Medulla oblongata (tissue), 1 donor: ENCODE measurements at regions not wholly inside any gene's neighbourhood (a gene's known extent, or its start where the extent isn't known, plus 50 kb on each side); places are given as distances from the start of the nearest gene placed in this dataset.

Source experiments
- DNase-seq: peaks from one replicate; pipeline ENCODE4 v3.0.0-alpha.2; 2015; ENCODE audit errors: extremely low spot score

- DNase-seq, result no peak
These were observed 202.5 kb upstream of the CADM1 start for GRCh38 chr11:115706626-115707135.

GRCh38 chr11:115705200-115705599 lies 201.0 kb upstream of the CADM1 start:
- no peak for DNase-seq

GRCh38 chr11:115700981-115701875 lies 197.0 kb upstream of the CADM1 start:
- no peak for DNase-seq

DNA sequence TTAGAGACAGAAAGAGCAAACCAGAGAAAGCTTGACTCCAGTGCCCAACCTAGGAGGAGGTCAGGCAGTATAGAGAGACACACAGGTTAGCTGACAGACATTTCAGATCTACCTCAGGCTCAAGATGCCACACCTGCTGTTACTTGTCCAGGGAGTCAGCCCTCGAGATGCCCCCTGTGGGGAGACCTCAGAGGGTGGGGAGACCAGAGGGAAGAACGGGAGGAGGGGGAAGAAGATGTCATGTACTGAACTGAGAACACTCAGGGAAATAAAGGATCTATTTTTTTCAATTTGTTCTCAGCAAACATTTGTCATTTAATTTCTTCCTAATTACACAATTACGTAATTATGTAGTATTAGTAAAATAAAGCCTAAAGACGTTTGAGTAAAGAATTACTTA lies 196.3 kb upstream of the CADM1 start:
- DNase-seq, result no peak

GRCh38 chr11:115699733-115700132 lies 195.5 kb upstream of the CADM1 start:
- DNase-seq, result peak; percentile 55

DNA sequence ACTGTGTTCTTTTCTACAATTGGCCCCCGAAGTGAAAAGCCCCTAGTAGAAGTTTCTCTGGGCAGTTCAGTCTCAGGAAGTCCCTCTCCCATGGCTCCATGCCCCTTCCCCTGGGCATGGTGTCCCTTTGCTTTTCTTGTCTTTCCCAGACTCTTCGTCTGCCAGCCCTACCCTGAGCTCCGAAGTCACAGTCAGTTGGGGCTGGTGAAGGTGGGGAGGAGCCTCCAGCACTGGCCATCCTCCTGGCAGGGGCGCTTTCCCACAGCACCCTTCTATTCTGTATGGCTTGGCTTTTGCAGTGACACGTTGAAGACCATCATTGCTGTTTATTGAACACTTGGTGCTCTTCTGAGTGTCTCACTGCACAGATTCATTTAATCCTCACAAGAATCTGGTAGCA lies 195.1 kb upstream of the CADM1 start:
- no peak for DNase-seq

DNA sequence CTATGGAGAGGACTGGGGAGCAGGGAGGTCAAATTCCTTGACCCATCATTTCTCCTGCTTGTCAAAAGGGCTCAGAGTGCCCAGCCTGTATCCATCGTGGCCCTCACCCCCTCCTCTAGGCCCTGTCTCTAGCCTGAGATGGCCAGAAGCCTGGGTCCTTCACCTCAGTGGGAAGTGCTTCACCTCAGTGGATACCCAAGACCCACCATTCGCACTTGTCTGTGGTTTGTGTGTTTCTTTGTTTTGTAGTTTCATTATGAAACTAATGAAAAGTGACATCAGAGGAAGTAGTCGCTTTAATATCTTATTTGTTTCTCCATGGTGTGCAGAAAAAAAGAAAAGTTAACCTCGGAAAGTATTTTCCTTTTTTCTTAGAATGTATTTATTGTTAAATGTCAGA lies 194.0 kb upstream of the CADM1 start:
- no peak for DNase-seq

DNA sequence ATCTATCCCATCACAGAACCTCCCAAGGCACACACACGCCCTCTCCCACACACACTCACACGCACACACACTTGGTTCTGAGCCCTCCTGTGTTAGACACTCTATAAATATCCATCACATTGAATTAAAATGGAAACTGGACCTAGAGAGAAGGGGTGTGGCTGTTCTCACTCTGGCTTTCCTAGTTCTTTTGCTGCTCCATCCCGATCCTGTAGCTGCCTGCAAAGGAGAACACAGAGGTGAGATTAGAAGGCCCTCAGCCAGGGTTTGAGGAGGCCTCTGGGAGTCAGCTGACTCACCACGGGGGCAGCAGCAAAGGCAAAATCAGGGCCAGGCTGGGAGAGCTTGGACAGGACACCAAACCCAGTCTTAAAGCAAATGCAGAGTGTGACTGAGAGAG lies 192.3 kb upstream of the CADM1 start:
- no peak for DNase-seq

DNA sequence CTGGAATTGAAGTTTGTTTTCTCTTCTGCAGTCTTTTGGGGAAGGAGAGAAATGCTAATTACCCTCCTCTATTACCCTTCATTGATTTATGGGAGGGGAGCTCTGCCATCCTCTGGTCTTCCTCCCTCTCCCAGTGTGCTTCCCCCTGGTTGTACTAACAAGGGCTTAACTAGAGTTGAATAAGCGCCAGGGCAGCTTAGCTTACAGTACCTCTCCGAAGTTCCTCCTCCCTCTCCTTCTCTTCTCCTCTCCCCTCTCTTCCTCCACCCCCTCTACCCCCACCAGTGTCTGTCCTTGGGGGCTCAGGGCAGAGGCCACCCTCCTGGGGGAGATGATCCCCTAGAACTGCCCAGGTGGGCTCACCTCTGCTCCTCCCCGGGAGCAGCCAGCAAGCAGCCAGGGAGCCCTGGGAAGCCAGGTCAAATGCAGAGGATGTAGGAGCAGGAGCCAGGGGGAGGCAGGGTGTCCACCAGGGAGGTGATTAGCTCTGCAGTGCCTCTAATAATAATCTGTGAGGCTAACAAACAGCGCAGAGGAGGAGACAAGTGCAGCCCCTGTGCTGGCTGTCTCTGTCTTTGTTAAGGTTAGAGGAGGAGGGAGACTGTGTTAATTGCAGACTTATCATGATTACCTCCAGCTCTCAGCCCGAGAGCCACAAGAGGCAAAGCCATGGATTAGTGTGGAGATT lies 191.6 kb upstream of the CADM1 start:
- no peak for DNase-seq

- DNase-seq, result no peak
These were observed 188.8 kb upstream of the CADM1 start for GRCh38 chr11:115693002-115693401.

DNA sequence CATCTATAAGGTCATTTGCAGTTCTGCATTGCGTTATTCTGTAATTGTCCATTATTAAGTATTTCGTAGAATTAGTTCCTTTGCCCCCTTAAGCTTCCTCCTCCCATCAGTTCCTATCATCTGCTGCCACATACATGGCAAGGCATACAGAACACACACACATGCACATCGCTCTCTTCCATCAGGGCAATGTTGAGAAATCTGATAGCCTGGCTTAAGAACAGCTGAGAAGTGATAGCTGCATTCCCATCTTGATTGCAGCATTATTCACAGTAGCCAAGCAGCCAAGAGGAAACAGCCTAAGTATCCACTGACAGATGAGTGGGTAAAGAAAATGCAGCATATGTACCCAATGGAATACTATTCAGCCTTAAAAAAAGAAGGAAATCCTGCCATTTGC lies 186.8 kb upstream of the CADM1 start:
- no peak for DNase-seq

DNA sequence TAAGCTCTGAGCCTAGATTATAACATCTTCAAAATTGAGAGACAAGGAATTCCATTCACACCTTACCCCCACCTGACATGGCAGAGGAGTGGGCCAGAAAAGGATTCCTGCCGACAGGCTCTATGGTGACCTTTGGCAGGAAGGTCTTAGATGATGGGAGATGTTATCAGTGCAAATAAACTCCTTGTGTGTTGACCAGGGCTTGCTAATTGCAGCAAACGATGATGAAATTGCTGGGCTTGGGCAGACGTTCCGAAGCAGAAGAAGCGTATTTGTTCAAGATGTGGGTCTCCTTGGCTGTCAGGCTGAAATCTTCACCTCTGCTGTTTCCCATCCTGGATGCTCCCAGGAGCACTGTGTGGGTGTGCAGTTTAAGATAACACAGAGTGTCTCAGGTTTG lies 183.7 kb upstream of the CADM1 start:
- no peak for DNase-seq

GRCh38 chr11:115684699-115685098 lies 180.5 kb upstream of the CADM1 start:
- no peak for DNase-seq

DNA sequence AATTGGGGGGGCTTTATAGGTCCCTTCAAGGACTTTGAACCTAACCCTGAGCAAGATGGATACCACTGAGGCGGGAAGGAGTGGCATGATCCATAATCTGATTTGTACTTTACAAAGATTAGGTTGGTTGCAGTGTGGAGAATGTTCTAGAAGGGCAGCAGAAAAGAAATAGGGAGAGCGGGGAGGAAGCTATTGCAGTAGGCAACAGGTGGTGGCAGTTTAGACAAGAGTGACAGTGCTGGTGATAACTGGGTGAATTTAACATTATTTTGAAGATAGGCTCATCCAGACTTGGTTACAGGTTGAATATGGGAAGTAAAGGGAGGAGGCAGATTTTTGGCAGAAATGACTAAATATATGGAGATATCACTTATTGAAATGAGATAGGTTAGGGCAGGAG lies 179.9 kb upstream of the CADM1 start:
- DNase-seq, result no peak

DNA sequence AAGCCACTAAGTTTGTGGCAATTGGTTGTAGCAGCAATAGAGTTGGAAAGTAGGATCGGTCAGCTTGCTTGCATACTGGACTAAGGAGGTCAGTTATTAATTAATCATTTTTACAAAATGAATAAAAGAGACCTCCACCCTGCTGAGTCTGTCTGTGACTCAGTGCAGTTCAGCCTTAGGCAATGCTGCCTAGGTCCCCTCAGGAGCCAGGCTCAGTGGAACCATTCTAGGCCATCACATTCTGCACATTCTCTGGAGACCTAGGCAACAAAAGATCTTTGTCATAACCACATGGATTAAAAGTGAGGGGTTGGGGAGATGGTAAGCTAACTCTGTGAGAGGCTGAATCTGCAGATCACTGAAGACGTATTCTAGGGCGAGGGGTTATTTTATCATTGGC lies 178.7 kb upstream of the CADM1 start:
- no peak for DNase-seq

GRCh38 chr11:115682101-115682500 lies 177.9 kb upstream of the CADM1 start:
- no peak for DNase-seq

DNA sequence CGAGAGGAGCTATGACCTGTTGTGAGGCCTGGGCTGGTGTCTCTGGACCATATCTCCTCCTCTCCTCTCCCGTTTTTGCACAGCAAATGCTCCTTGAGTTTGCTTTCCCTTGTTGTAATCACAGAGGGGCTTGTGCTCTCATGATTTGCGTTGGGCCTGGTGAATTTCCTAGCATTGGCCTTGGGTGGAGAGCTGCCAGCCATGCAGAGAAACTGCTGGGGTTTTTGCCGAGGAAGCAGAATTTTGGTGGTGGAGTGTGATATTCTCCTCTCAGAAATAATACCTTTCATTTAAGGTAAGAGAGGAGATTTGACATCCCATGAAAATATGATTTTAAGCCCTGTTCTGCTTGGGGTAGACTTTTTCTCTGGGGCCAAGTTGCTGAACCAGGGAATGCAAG lies 175.7 kb upstream of the CADM1 start:
- DNase-seq, result no peak

- DNase-seq, result no peak
These were observed 174.7 kb upstream of the CADM1 start for GRCh38 chr11:115678942-115679341.

- no peak for DNase-seq
These were observed 173.0 kb upstream of the CADM1 start for GRCh38 chr11:115677190-115677589.

DNA sequence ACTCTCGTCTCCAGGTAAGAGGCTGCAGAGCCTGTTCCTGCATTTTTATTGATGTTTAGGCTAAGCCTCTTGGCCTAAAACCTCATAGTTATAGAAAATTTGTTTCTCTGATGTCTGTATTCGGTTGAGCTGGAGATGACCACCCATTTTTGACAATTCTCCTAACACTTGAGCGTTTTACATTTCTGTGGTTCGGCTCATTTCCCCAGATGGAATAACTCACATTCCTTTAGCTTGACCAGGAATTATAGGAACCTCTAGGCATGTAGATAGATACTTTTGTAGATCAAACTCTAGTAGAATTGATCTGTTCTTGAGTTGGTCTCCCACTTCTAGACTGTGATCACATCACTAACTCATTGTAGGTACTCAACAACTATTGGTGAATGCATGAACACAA lies 172.6 kb upstream of the CADM1 start:
- no peak for DNase-seq

DNA sequence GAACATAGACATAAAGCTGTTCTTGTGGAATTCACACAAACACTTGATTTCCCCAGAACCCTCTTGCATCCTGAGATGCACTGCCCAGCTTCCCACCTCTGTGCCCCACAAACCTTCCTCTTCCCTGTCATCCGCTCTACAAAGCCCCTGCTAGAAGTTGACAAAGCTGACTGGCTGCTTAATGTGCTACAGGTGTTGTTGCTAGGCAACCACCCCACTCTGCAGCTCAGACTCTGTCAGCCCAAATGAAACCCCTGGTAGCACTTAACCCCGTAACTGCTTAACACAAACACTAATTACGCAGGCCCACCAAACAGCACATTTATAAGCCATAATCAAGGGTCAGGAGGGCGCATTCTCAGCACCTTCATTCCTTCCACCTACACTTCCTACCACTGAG lies 172.0 kb upstream of the CADM1 start:
- DNase-seq, result no peak

DNA sequence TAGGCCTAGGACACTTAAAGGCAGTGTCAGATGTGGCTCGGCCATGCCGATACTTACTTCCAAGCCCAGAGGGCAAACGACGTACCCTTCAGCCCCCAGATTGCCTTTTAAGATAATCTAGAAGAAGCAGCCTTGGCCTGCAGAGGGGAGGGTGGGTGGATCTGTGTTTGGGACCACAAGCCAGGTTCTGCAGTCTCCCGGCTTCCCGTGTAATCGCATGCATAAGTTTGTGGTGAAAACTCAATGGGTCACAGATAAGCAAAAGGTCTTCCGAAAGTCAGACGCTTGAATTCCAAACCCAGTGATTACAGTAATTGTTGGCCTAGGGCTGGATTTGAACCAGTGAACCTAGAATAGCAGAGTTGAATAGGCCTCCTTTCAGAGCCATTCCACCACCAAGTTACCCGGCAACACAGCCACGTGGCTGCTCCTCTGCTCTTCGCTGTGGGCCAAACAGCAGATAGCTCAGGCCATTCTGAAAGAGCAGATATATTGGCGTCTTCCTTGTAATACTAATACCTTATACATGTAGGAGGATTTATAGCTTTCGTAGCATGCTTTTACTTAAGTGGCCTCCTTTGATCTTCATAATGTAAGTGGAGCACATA lies 170.8 kb upstream of the CADM1 start:
- DNase-seq, result no peak
